A673 (cell line): ENCODE measurements at regions not wholly inside any gene's neighbourhood (a gene's known extent, or its start where the extent isn't known, plus 50 kb on each side); places are given as distances from the start of the nearest gene placed in this dataset.

ENCODE experiments used
- BruUV-seq: library from RNA; stranded (reverse); fragments of 400-500 nt; replicated peaks from 2 replicates; lab custom pipeline; 2021; lab: Mats Ljungman, UMichigan
- CTCF ChIA-PET: fragments of 300-600 bp; sonication (Branson Sonifier 250); formaldehyde crosslinking; loops from one replicate; lab custom pipeline; 2022; ENCODE audit warnings: antibody characterized with exemption; lab: Charles Lee
- POLR2A ChIA-PET: fragments of 300-600 bp; sonication (Branson Sonifier 250); formaldehyde crosslinking; loops from one replicate; lab custom pipeline; 2022; ENCODE audit warnings: antibody characterized with exemption; ENCODE audit not compliant: low non-redundant PET; lab: Charles Lee
- DNase-seq: peaks from one replicate; pipeline ENCODE4 v3.0.0-alpha.2; 2015; ENCODE audit warnings: low spot score
- H3K27ac ChIP-seq: fragments of 200-600 bp; sonication (generic); 2 replicates; pipeline ENCODE4 v1.5.1; 2016; ENCODE audit warnings: mixed run types, low read depth, mild to moderate bottlenecking, mixed read lengths, antibody characterized with exemption, low read length; ENCODE audit not compliant: poor library complexity, severe bottlenecking
- H3K27me3 ChIP-seq: fragments of 200-600 bp; sonication (generic); replicated peaks from 2 replicates; pipeline ENCODE4 v1.6.1; 2017; ENCODE audit warnings: mixed run types, low read depth, mild to moderate bottlenecking, mixed read lengths, antibody characterized with exemption, low read length; ENCODE audit not compliant: insufficient read depth, poor library complexity
- H3K36me3 ChIP-seq: fragments of 200-600 bp; sonication (generic); 2 replicates; pipeline ENCODE4 v1.6.1; 2016; ENCODE audit warnings: mixed run types, mild to moderate bottlenecking, mixed read lengths, antibody characterized with exemption, low read length; ENCODE audit not compliant: insufficient read depth, poor library complexity, severe bottlenecking
- H3K4me1 ChIP-seq: fragments of 200-600 bp; sonication (generic); 2 replicates; pipeline ENCODE4 v1.6.1; 2017; ENCODE audit warnings: mixed run types, mild to moderate bottlenecking, mixed read lengths, antibody characterized with exemption, low read length; ENCODE audit not compliant: insufficient read depth, poor library complexity, severe bottlenecking
- H3K4me3 ChIP-seq: fragments of 200-600 bp; sonication (generic); 2 replicates; pipeline ENCODE4 v1.5.1; 2016; ENCODE audit warnings: low read depth, mixed run types, mild to moderate bottlenecking, mixed read lengths, low read length; ENCODE audit not compliant: poor library complexity, severe bottlenecking
- H3K9me3 ChIP-seq: fragments of 200-600 bp; sonication (generic); 2 replicates; pipeline ENCODE4 v1.6.1; 2016; ENCODE audit warnings: mixed run types, low read depth, mild to moderate bottlenecking, mixed read lengths, antibody characterized with exemption, low read length; ENCODE audit not compliant: poor library complexity, severe bottlenecking
- EZH2 ChIP-seq: fragments of 200-600 bp; sonication (generic); IDR thresholded peaks from 2 replicates; pipeline ENCODE4 v1.6.1; 2017; ENCODE audit warnings: borderline replicate concordance, low read depth, mild to moderate bottlenecking, mixed read lengths, antibody characterized with exemption, low read length; ENCODE audit not compliant: poor library complexity, severe bottlenecking
- intact Hi-C: fragments of 100-400 bp; cut with micrococcal nuclease; formaldehyde crosslinking; loops from one replicate; pipeline ENCODE4 v1.10.0; 2022; ENCODE audit not compliant: unreplicated experiment
- TF ChIP-seq, protein P1 (sequence below): fragments of 300-800, 200-600 bp; sonication (generic); conservative IDR thresholded peaks from 2 replicates; pipeline ENCODE4 v1.5.1; 2017; ENCODE audit warnings: low read depth, mild to moderate bottlenecking, antibody characterized with exemption, low read length, moderate library complexity, mixed read lengths

DNA sequence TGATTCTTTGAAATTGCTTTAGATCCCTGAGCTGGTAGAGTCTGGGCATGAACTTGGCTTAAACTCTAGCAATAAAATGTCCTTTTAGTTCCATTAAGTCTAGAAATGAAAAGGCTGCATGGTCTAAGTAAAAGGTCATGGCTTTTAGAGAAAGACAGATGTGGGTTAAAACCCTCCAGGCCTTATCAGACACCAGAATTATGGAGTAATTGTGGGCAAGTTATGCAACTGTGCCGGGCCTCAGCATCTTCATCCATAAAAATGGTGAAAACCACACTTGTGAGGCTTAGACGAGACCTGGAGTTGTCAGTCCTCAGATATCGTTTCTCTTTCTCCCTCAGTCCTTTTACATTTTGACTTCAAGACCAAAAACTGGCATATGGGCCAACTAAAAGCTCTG is 597.9 kb upstream of the KIRREL3 start:
- H3K9me3 ChIP-seq = no peaks in the 10 kb centered on the region
- peaks cover 15% of the 10 kb centered on the region for H3K27me3 ChIP-seq
- H3K4me3 ChIP-seq = no peak overlapping the region
- intact Hi-C loops = no loop called here
- H3K27ac ChIP-seq = no peak overlapping the region
- CTCF ChIA-PET = no interaction called here
- H3K4me1 ChIP-seq = no peaks in the 10 kb centered on the region
- TF ChIP-seq EZH2 = no peak
- TF ChIP-seq, protein P1, sequence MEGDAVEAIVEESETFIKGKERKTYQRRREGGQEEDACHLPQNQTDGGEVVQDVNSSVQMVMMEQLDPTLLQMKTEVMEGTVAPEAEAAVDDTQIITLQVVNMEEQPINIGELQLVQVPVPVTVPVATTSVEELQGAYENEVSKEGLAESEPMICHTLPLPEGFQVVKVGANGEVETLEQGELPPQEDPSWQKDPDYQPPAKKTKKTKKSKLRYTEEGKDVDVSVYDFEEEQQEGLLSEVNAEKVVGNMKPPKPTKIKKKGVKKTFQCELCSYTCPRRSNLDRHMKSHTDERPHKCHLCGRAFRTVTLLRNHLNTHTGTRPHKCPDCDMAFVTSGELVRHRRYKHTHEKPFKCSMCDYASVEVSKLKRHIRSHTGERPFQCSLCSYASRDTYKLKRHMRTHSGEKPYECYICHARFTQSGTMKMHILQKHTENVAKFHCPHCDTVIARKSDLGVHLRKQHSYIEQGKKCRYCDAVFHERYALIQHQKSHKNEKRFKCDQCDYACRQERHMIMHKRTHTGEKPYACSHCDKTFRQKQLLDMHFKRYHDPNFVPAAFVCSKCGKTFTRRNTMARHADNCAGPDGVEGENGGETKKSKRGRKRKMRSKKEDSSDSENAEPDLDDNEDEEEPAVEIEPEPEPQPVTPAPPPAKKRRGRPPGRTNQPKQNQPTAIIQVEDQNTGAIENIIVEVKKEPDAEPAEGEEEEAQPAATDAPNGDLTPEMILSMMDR = no peak
- POLR2A ChIA-PET = no interaction called here
- no TSS peak for BruUV-seq
- no peak for DNase-seq
- H3K36me3 ChIP-seq = no peaks in the 10 kb centered on the region

DNA sequence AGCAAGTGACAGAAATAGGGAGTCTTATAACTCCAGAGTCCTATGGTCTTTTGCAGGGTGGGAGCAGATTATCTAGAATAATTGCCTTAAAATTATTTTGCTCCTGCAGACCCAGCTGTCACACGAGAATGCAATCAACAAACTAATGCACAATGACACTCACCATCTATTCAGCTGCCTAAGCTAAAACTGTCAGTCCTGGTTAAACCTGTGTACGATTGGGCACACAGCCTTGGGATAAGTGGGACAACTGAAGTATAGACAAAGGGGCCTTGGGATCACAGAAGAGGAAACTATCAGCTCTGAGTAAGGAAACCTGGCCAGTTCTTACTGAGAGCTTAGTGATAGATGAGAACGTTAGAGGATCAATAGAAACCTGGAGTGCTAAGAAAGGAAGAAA is 595.9 kb upstream of the KIRREL3 start:
- no TSS peak for BruUV-seq
- peaks cover 26% of the 10 kb centered on the region for H3K27me3 ChIP-seq
- ChIA-PET CTCF (no interaction called here), POLR2A (no interaction called here)
- no peak overlapping the region for H3K27ac ChIP-seq
- H3K36me3 ChIP-seq = no peaks in the 10 kb centered on the region
- DNase-seq = no peak
- TF ChIP-seq, protein P1 = no peak
- TF ChIP-seq EZH2 = no peak
- H3K9me3 ChIP-seq = no peaks in the 10 kb centered on the region
- no peaks in the 10 kb centered on the region for H3K4me1 ChIP-seq
- no peak overlapping the region for H3K4me3 ChIP-seq
- intact Hi-C loops = no loop called here

DNA sequence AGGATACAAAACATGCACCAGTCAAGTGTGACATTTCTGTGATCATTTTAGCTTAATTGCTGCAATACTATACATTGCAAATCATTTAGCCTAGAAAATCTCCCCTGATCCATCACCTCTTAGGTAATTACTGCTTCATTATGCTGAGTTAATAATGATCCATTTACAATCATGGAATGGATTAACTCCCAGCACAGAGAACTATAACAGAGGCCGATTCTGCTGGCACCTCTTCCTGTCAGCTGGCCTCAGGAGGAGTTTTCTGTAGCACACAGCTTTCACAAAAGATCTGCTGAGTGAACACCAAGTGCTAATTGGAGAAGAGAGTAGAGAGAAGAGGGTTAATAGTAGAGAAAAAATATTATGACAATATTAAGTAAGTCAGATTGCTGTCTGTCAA is 591.8 kb upstream of the KIRREL3 start:
- intact Hi-C loops = no loop called here
- TF ChIP-seq EZH2 = no peak
- TF ChIP-seq, protein P1 = no peak
- H3K36me3 ChIP-seq = no peaks in the 10 kb centered on the region
- no peaks in the 10 kb centered on the region for H3K4me1 ChIP-seq
- ChIA-PET CTCF (no interaction called here), POLR2A (no interaction called here)
- H3K27me3 ChIP-seq = peaks cover 32% of the 10 kb centered on the region
- no peak for DNase-seq
- no TSS peak for BruUV-seq
- H3K9me3 ChIP-seq = no peaks in the 10 kb centered on the region
- H3K4me3 ChIP-seq = no peak overlapping the region
- H3K27ac ChIP-seq = no peak overlapping the region
